K562 (cell line): ENCODE measurements at regions not wholly inside any gene's neighbourhood (a gene's known extent, or its start where the extent isn't known, plus 50 kb on each side); places are given as distances from the start of the nearest gene placed in this dataset.
A peak's percentile ranks its signal among the peaks of the same experiment; 100 is the strongest.

Experiments
- ATAC-seq: fragments of 200-7000 bp; cut with Tn5 transposase; 3 replicates; pipeline ENCODE4 v1.9.1; 2020; ENCODE audit warnings: moderate library complexity
- BruUV-seq: library from RNA; stranded (reverse); fragments of 400-500 nt; replicated peaks from 2 replicates; lab custom pipeline; 2021; lab: Mats Ljungman, UMichigan
- CTCF ChIA-PET: fragments of 300-600 bp; formaldehyde crosslinking; extraction: SDS; loops from one replicate; lab custom pipeline; 2021; ENCODE audit warnings: low intra/inter-chr PET ratio; lab: Yijun Ruan, JAX
- POLR2A ChIA-PET: fragments of 300-600, 350-650 bp; sonication (Branson Sonifier 250); formaldehyde crosslinking; extraction: SDS; loops from one replicate; lab custom pipeline; 2021; ENCODE audit warnings: antibody characterized with exemption, inconsistent platforms; lab: Yijun Ruan, JAX
- DNase-seq, 4 experiments: peaks; one replicate each; pipeline versions ENCODE4 v3.0.0 to v3.0.0-alpha.2; 2011 to 2018; ENCODE audit warnings: low spot score in 3 of 4, mixed read lengths in 3 of 4; ENCODE audit errors: extremely low read depth in 1 of 4
- FAIRE-seq: peaks from 2 replicates; lab custom pipeline; 2011; peaks lifted over from hg19 to GRCh38; lab: Jason Lieb, UNC
- H2AFZ ChIP-seq: 2 replicates; pipeline ENCODE4 v1.6.0; 2011; ENCODE audit warnings: low read depth, low read length, control low read depth, inconsistent platforms
- H3K27ac ChIP-seq: fragments of 200-600 bp; 3 replicates; pipeline ENCODE4 v1.8.0; 2011; ENCODE audit warnings: low read depth, mild to moderate bottlenecking, control low read depth, inconsistent platforms, low read length, moderate library complexity, mixed read lengths; ENCODE audit errors: extremely low read depth
- H3K27me3 ChIP-seq, 2 experiments: fragments of 300-600 bp in 1 of 2; 2 replicates in 1 of 2; 3 replicates in 1 of 2; pipeline versions ENCODE4 v1.6.0 to v1.8.0; 2011; ENCODE audit warnings: inconsistent platforms in 2 of 2, low read length in 2 of 2, mild to moderate bottlenecking in 1 of 2, mixed read lengths in 1 of 2, moderate library complexity in 1 of 2; ENCODE audit not compliant: control insufficient read depth in 2 of 2, insufficient read depth in 2 of 2
- H3K36me3 ChIP-seq: fragments of 300-600 bp; 3 replicates; pipeline ENCODE4 v1.8.0; 2011; ENCODE audit warnings: mild to moderate bottlenecking, low read length, inconsistent platforms; ENCODE audit not compliant: control insufficient read depth, insufficient read depth
- H3K4me1 ChIP-seq, 2 experiments: fragments of 200-600 bp in 1 of 2; replicated peaks in 1 of 2; 2 replicates in 1 of 2; 3 replicates in 1 of 2; pipeline versions ENCODE4 v1.5.1 to v1.8.0; 2011; ENCODE audit warnings: inconsistent platforms in 2 of 2, low read length in 2 of 2, mild to moderate bottlenecking in 1 of 2, mixed read lengths in 1 of 2, moderate library complexity in 1 of 2; ENCODE audit not compliant: control insufficient read depth in 2 of 2, insufficient read depth in 2 of 2
- H3K4me2 ChIP-seq: 2 replicates; pipeline ENCODE4 v1.6.1; 2011; ENCODE audit warnings: low read length, control low read depth, inconsistent platforms, mixed read lengths; ENCODE audit not compliant: insufficient read depth
- H3K4me3 ChIP-seq: fragments of 200-600 bp; sonication (generic), shearing (Covaris generic); 2 replicates; pipeline ENCODE4 v1.5.1; 2016; ENCODE audit warnings: control low read depth, inconsistent platforms
- H3K79me2 ChIP-seq: fragments of 200-600 bp; 3 replicates; pipeline ENCODE4 v1.8.0; 2011; ENCODE audit warnings: low read length, inconsistent platforms; ENCODE audit not compliant: control insufficient read depth, insufficient read depth
- H3K9ac ChIP-seq, 2 experiments: 2 replicates each; pipeline versions ENCODE4 v1.6.0 to v1.6.1; 2011; ENCODE audit warnings: low read depth in 2 of 2, low read length in 2 of 2, control low read depth in 1 of 2, inconsistent platforms in 1 of 2, mild to moderate bottlenecking in 1 of 2, mixed read lengths in 1 of 2; ENCODE audit not compliant: insufficient read depth in 1 of 2
- H3K9me1 ChIP-seq: one replicate; pipeline ENCODE4 v1.6.0; 2011; ENCODE audit warnings: inconsistent platforms, mild to moderate bottlenecking, low read length, moderate library complexity; ENCODE audit not compliant: control insufficient read depth, insufficient read depth
- H3K9me3 ChIP-seq: replicated peaks from 2 replicates; pipeline ENCODE4 v1.5.1; 2011; ENCODE audit warnings: low read depth, low read length, inconsistent platforms; ENCODE audit not compliant: control insufficient read depth, insufficient read depth
- H4K20me1 ChIP-seq: replicated peaks from 2 replicates; pipeline ENCODE4 v1.6.1; 2011; ENCODE audit warnings: low read length, inconsistent platforms, mixed read lengths; ENCODE audit not compliant: control insufficient read depth, insufficient read depth
- CEBPG ChIP-seq, 3 experiments: fragments of 200-800 bp in 1 of 3; sonication (Bioruptor generic) in 1 of 3; sonication (generic) in 1 of 3; formaldehyde crosslinking in 1 of 3; IDR thresholded peaks in 2 of 3; conservative IDR thresholded peaks in 1 of 3; 2 replicates each; pipeline versions ENCODE4 v1.6.1 to v1.8.0; 2016 to 2022; ENCODE audit warnings: missing compliant biosample characterization in 2 of 3, missing genetic modification characterization in 2 of 3, mild to moderate bottlenecking in 1 of 3, missing genetic modification reagents in 1 of 3
- CSDE1 ChIP-seq, 2 experiments: fragments of 450-650 bp; IDR thresholded peaks; 2 replicates each; pipeline ENCODE4 v1.6.1; 2016; ENCODE audit warnings: mild to moderate bottlenecking in 1 of 2
- JUND ChIP-seq, 2 experiments: IDR thresholded peaks; 2 replicates in 1 of 2; 3 replicates in 1 of 2; pipeline ENCODE4 v1.6.1; 2011; ENCODE audit warnings: borderline replicate concordance in 2 of 2, low read depth in 2 of 2, low read length in 2 of 2, improper control_type of control experiment in 1 of 2, missing biosample characterization in 1 of 2, missing genetic modification characterization in 1 of 2, missing genetic modification reagents in 1 of 2
- KDM1A ChIP-seq, 2 experiments: fragments of 450-650 bp; IDR thresholded peaks; 2 replicates each; pipeline ENCODE4 v1.6.1; 2016; ENCODE audit warnings: mild to moderate bottlenecking in 2 of 2
- NFIC ChIP-seq: fragments of 450-650 bp; IDR thresholded peaks from 2 replicates; pipeline ENCODE4 v1.6.1; 2017; ENCODE audit warnings: mild to moderate bottlenecking, inconsistent platforms
- SETDB1 ChIP-seq: IDR thresholded peaks from one replicate; pipeline ENCODE4 v1.6.1; 2012; ENCODE audit warnings: low read length, control low read depth, inconsistent platforms
- ZNF175 ChIP-seq: fragments of 200-800 bp; sonication (Bioruptor generic); IDR thresholded peaks from 2 replicates; pipeline ENCODE4 v1.6.1; 2016; ENCODE audit warnings: low read depth, mild to moderate bottlenecking, missing genetic modification characterization, missing compliant biosample characterization
- ZNF239 ChIP-seq: fragments of 250-450 bp; sonication (Bioruptor Pico); IDR thresholded peaks from 2 replicates; pipeline ENCODE4 v1.4.0; 2020; ENCODE audit warnings: mild to moderate bottlenecking
- ZNF586 ChIP-seq: fragments of 450-650 bp; formaldehyde crosslinking; conservative IDR thresholded peaks from 2 replicates; pipeline ENCODE4 v1.4.0; 2020; ENCODE audit warnings: mild to moderate bottlenecking, moderate library complexity
- ZNF589 ChIP-seq: fragments of 200-800 bp; sonication (Bioruptor generic); IDR thresholded peaks from 2 replicates; pipeline ENCODE4 v1.6.1; 2016; ENCODE audit warnings: low read depth, missing genetic modification characterization, missing compliant biosample characterization
- ZNF766 ChIP-seq: fragments of 200-800 bp; sonication (Bioruptor generic); conservative IDR thresholded peaks from 2 replicates; pipeline ENCODE4 v1.6.1; 2016; ENCODE audit warnings: missing genetic modification characterization, missing compliant biosample characterization
- ZNF79 ChIP-seq: fragments of 250-450 bp; sonication (Bioruptor Pico); IDR thresholded peaks from 2 replicates; pipeline ENCODE4 v1.4.0; 2020; ENCODE audit warnings: low read depth, mild to moderate bottlenecking, moderate library complexity
- in situ Hi-C: fragments of 300-500 bp; cut with MboI; formaldehyde crosslinking; loops from 4 replicates; pipeline ENCODE4 v1.15.0; 2018; ENCODE audit warnings: inconsistent platforms, mixed read lengths
- intact Hi-C: fragments of 100-400 bp; cut with micrococcal nuclease; formaldehyde crosslinking; loops from 2 replicates; pipeline ENCODE4 v1.14.2; 2022
- TF ChIP-seq, protein P1 (sequence below): fragments of 250-450 bp; sonication (Bioruptor Pico); IDR thresholded peaks from 2 replicates; pipeline ENCODE4 v1.5.0; 2021; ENCODE audit warnings: mild to moderate bottlenecking, moderate library complexity
- TF ChIP-seq, protein P2 (sequence below): fragments of 450-650 bp; formaldehyde crosslinking; IDR thresholded peaks from 2 replicates; pipeline ENCODE4 v1.4.0; 2022; ENCODE audit warnings: mild to moderate bottlenecking, moderate library complexity

DNA sequence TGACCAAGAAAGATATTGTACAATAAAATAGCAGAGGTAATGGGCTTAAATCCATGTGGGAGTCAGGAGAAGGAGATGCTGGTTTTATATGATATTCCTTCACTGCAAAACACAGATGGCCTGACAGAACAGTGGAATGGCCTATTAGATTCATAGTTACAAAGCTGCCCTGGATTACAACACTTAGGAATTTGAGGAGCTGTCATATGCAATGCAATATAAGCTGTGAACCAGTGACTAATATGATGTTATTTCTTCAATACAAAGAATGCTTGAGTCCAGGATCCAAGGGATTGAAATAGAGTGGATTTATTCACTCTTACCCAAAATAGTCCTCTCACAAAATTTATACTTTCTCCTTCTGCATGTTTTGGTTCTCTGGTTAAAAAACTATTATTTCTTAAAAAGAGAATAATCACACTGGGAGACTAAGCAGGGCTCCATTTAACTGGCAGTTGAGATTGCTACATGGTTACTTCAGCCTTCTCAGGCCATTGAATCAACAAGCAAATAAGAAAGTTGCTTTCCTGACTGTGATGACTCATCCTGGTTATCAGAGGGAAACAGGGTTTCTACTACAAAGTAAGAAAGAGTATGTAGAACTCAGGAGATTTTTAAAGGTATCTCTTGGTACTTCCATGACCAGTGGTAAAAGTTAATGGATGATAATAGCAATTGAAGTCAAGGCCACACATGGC, 79.8 kb upstream of the ZPLD1 start:
- Histone ChIP-seq H3K9me1 (no peaks in the 10 kb centered on the region), H2AFZ (no peak overlapping the region), H3K9ac (no peak overlapping the region), H3K4me1 (no peaks in the 10 kb centered on the region), H3K9me3 (no peaks in the 10 kb centered on the region), H3K4me2 (no peak overlapping the region), H3K27me3 (no peaks in the 10 kb centered on the region), H3K36me3 (no peaks in the 10 kb centered on the region), H3K79me2 (no peaks in the 10 kb centered on the region), H4K20me1 (no peaks in the 10 kb centered on the region), H3K27ac (no peak overlapping the region), H3K4me3 (no peak overlapping the region)
- ATAC-seq, result no peak
- DNase-seq, result peak in 1 of 4 experiments; percentile 0
- intact Hi-C loops, result no loop called here
- POLR2A ChIA-PET, result no interaction called here
- FAIRE-seq, result no peak
- CTCF ChIA-PET, result no interaction called here
- no TSS peak for BruUV-seq
- in situ Hi-C loops, result no loop called here
- TF ChIP-seq, protein P1, sequence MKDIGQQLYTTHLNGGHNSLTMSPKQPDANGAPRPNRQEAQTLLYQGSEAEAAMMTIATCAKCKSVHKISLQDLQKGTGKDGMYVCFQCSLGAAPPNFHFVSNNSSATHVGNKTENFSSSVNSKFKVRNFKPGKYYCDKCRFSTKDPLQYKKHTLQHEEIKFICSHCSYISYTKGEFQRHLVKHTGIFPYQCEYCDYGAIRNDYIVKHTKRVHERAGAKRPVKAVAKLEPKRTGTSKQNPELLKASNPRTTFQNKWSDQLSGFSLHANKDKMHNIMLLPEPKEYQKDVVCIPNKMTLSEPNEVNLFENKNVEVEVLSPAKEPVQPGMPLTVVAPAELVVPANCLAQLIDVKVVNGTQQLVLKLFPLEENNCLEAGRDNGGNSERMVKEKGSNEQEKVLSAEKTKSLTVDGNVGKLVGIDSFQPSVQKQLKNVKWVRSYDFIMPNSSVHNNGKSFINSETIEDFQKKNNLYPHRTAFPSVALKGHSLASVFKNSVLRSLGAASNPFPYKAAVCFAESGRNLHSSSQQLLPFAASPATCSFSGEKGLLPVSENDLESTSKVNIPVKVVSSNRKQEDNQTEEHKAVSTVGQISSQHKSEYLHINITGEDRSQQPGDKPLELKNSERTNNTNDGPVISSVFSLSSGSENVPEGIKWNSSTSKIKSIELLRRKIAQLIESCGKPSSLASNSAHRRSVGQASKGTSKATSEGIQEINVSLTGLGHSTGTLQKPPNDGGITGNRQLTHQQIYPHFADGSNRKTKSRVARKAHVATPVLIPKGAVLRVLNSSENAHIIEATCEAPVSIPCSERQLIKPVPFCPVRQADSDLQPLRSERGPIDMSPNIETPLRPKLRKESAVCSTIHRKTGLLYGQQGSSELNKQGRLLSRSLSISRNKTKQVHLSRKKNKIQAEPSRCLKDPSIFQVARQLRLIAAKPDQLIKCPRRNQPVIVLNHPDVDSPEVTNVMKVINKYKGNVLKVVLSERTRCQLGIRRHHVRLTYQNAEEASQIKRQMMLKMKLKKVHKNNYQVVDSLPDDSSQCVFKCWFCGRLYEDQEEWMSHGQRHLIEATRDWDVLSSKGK (CRISPR knock-in tag), result no peak
- TF ChIP-seq ZNF766 (CRISPR knock-in tag) (0 out of 2 replicates have a peak, but pooled peaks have one; percentile 23), ZNF79 (CRISPR knock-in tag) (peak; percentile 95), CSDE1 (IDR thresholded peaks at IDR 0.05) (no peak), KDM1A (IDR thresholded peaks at IDR 0.05) (no peak), ZNF586 (0 out of 2 replicates have a peak, but pooled peaks have one; percentile 13), ZNF175 (peak; percentile 34; the same call in 1 of the 2 replicates), ZNF239 (CRISPR knock-in tag) (peak; percentile 74), CEBPG (CRISPR knock-in tag; IDR thresholded peaks at IDR 0.05) (no peak), CEBPG (tag; conservative IDR thresholded peaks at IDR 0.05 in 1 of 2, IDR thresholded peaks at IDR 0.05 in 1 of 2) (peak in 1 of 2 experiments; percentile 52; a peak in 2 of 4 replicates), SETDB1 (no peak), JUND (IDR thresholded peaks at IDR 0.05; ENCODE audit: borderline replicate concordance, low read depth, low read length) (peak; percentile 72), JUND (tag; IDR thresholded peaks at IDR 0.05; ENCODE audit: borderline replicate concordance, low read depth, low read length) (peak; percentile 63; the same call in 2 of the 3 replicates), ZNF589 (CRISPR knock-in tag) (peak; percentile 31; the same call in 1 of the 2 replicates), NFIC (no peak)
- TF ChIP-seq, protein P2, sequence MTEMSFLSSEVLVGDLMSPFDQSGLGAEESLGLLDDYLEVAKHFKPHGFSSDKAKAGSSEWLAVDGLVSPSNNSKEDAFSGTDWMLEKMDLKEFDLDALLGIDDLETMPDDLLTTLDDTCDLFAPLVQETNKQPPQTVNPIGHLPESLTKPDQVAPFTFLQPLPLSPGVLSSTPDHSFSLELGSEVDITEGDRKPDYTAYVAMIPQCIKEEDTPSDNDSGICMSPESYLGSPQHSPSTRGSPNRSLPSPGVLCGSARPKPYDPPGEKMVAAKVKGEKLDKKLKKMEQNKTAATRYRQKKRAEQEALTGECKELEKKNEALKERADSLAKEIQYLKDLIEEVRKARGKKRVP (CRISPR knock-in tag), result peak; percentile 75
